Activated CD8-positive, alpha-beta T cell treated with anti-CD3 and anti-CD28 coated beads for 36 hours (primary cell): ENCODE measurements at regions not wholly inside any gene's neighbourhood (a gene's known extent, or its start where the extent isn't known, plus 50 kb on each side); places are given as distances from the start of the nearest gene placed in this dataset.

Experiments used
- ATAC-seq: fragments of 200-7000 bp; cut with Tn5 transposase; one replicate; pipeline ENCODE4 v1.10.0; 2021; ENCODE audit warnings: mild to moderate bottlenecking, moderate library complexity
- CTCF ChIA-PET: fragments of 350-600 bp; sonication (Branson Sonifier 250); formaldehyde crosslinking; loops from one replicate; lab custom pipeline; 2021; ENCODE audit warnings: antibody characterized with exemption; lab: Charles Lee
- POLR2A ChIA-PET: fragments of 350-600 bp; sonication (Branson Sonifier 250); formaldehyde crosslinking; loops from one replicate; lab custom pipeline; 2021; ENCODE audit warnings: antibody characterized with exemption; lab: Charles Lee
- DNase-seq: peaks from one replicate; pipeline ENCODE4 v3.0.0-alpha.2; 2020
- H3K27ac Mint-ChIP-seq: one replicate; pipeline ENCODE4 v1.8.0; 2021; ENCODE audit warnings: mild to moderate bottlenecking, mixed read lengths
- H3K27me3 Mint-ChIP-seq: one replicate; pipeline ENCODE4 v1.8.0; 2021; ENCODE audit warnings: mixed read lengths
- H3K36me3 Mint-ChIP-seq: one replicate; pipeline ENCODE4 v1.8.0; 2021; ENCODE audit warnings: low read depth, mixed read lengths
- H3K4me1 Mint-ChIP-seq: one replicate; pipeline ENCODE4 v1.8.0; 2021; ENCODE audit warnings: low read depth, mixed read lengths
- H3K4me3 Mint-ChIP-seq: one replicate; pipeline ENCODE4 v1.8.0; 2021; ENCODE audit warnings: mild to moderate bottlenecking, moderate library complexity, mixed read lengths
- H3K9me3 Mint-ChIP-seq: one replicate; pipeline ENCODE4 v1.8.0; 2021; ENCODE audit warnings: mixed read lengths
- CTCF ChIP-seq: fragments of 200-600 bp; IDR thresholded peaks from one replicate; pipeline ENCODE4 v1.8.0; 2022; ENCODE audit warnings: antibody characterized with exemption, mild to moderate bottlenecking
- intact Hi-C: fragments of 100-400 bp; cut with micrococcal nuclease; formaldehyde crosslinking; loops from one replicate; pipeline ENCODE4 v1.10.0; 2022

GRCh38 chr7:41448104-41448503 lies 254.8 kb downstream of the INHBA start:
- Mint-ChIP-seq H3K4me1 (no peaks in the 10 kb centered on the region), H3K27me3 (no peaks in the 10 kb centered on the region), H3K36me3 (no peaks in the 10 kb centered on the region), H3K9me3 (no peaks in the 10 kb centered on the region), H3K4me3 (no peak overlapping the region), H3K27ac (no peak overlapping the region)
- POLR2A ChIA-PET, result no interaction called here
- intact Hi-C loops, result no loop called here
- CTCF ChIA-PET, result no interaction called here
- ATAC-seq (no peak), DNase-seq (no peak)
- no peak for TF ChIP-seq CTCF

DNA sequence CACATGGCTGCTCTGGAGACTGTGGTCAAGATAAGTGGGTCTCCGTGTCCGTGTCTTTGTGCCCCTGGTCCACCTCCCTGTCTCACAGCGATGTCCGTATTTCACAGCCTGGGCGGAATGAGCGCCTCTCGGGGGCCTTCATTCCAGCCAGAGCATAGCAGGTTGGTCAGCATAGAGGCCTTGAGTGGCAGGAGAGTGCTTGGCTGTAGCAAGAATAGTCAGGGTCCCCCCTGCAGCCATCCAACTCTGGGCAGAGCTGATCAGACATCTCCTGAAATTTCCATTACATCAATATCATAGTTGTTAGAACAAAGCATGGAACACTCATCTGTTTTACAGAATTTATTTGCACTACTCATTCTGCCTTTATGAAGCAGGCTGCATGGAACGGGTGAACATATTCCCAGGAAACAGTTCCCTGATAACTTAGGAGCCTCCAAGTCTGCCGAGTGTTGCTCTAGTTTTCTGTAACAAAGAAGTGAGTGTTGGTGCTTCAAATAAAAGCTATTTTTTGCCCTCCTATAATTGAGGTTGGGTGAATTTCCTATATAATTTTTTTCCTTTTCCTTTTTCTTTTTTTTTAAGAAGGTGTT lies 255.3 kb downstream of the INHBA start:
- DNase-seq, result no peak
- intact Hi-C loops, result no loop called here
- H3K4me3 Mint-ChIP-seq, result no peak overlapping the region
- H3K27ac Mint-ChIP-seq, result no peak overlapping the region
- no peaks in the 10 kb centered on the region for H3K27me3 Mint-ChIP-seq
- ChIA-PET POLR2A (no interaction called here), CTCF (no interaction called here)
- no peaks in the 10 kb centered on the region for H3K4me1 Mint-ChIP-seq
- ATAC-seq, result no peak
- no peaks in the 10 kb centered on the region for H3K9me3 Mint-ChIP-seq
- H3K36me3 Mint-ChIP-seq, result no peaks in the 10 kb centered on the region
- TF ChIP-seq CTCF, result no peak

DNA sequence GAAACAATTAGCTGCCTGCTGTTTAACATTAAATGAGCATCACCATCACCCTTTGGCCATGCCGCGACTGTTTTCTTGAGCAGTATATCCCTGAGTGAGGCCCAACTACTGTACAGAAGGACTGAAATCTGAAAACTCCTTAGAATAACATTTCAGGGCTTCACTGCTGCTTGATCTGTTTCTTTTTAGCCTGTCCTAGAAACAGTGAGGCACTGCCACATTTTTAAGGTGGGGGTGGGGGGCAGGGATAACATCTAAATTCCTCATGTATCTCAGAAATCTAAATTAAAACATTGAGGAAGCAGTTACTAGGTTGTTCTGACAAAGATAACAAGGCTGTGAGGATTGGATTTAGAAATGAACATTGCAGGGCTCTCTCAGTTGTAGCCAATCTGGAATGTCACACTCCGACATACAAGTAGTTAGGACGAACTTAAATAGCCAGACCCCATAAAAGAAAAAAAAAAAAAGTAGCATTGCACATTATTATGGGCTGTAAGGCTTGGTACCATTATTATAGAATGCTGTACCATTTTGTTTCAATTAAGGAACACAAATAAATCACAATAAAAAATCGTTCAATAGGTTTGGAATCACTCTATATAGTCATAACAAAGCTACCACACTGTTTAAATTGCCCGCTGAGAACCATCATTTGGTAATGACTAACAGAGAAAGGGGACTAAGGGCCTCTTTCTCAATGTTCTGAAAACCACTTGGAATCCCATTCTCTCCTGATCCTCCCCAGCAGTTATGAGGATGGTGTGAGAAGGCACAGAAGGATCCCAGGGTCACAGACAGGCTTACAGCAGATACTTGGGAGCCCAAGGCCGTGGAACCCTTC lies 256.1 kb downstream of the INHBA start:
- ChIA-PET POLR2A (no interaction called here), CTCF (no interaction called here)
- Mint-ChIP-seq H3K27me3 (no peaks in the 10 kb centered on the region), H3K36me3 (no peaks in the 10 kb centered on the region), H3K27ac (no peak overlapping the region), H3K9me3 (no peaks in the 10 kb centered on the region), H3K4me1 (no peaks in the 10 kb centered on the region), H3K4me3 (no peak overlapping the region)
- no peak for TF ChIP-seq CTCF
- DNase-seq, result no peak
- intact Hi-C loops, result no loop called here
- no peak for ATAC-seq

GRCh38 chr7:41445946-41446345 lies 256.9 kb downstream of the INHBA start:
- no peak for TF ChIP-seq CTCF
- POLR2A ChIA-PET, result no interaction called here
- no peak for DNase-seq
- H3K36me3 Mint-ChIP-seq, result no peaks in the 10 kb centered on the region
- no peak overlapping the region for H3K27ac Mint-ChIP-seq
- no peaks in the 10 kb centered on the region for H3K27me3 Mint-ChIP-seq
- H3K4me3 Mint-ChIP-seq, result no peak overlapping the region
- H3K4me1 Mint-ChIP-seq, result no peaks in the 10 kb centered on the region
- no peak for ATAC-seq
- intact Hi-C loops, result no loop called here
- no peaks in the 10 kb centered on the region for H3K9me3 Mint-ChIP-seq
- CTCF ChIA-PET, result no interaction called here

DNA sequence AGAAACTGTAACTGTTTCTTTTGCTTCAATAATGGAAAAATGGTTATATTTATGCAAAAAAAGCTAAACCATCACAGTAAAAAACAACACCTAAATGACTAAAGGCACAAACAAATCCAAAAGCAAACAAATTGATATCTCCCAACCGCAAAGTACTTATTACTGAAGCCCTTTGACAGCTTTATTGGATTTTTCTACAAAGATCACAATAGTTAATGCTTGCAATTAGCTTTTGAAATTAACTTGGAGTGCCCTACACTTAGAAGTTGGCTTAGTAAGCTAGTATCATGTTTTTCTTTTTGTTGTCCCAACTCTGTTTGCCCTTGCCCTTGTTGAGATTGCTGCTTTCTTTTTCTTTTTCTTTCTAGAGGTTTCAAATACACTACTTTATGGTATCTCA lies 257.5 kb downstream of the INHBA start:
- ATAC-seq, result no peak
- no peaks in the 10 kb centered on the region for H3K27me3 Mint-ChIP-seq
- no peak overlapping the region for H3K27ac Mint-ChIP-seq
- H3K4me3 Mint-ChIP-seq, result no peak overlapping the region
- no peak for TF ChIP-seq CTCF
- intact Hi-C loops, result no loop called here
- H3K36me3 Mint-ChIP-seq, result no peaks in the 10 kb centered on the region
- no peak for DNase-seq
- CTCF ChIA-PET, result no interaction called here
- POLR2A ChIA-PET, result no interaction called here
- H3K4me1 Mint-ChIP-seq, result no peaks in the 10 kb centered on the region
- H3K9me3 Mint-ChIP-seq, result no peaks in the 10 kb centered on the region
